Keratinocyte (primary cell): ENCODE measurements at regions not wholly inside any gene's neighbourhood (a gene's known extent, or its start where the extent isn't known, plus 50 kb on each side); places are given as distances from the start of the nearest gene placed in this dataset.
"Not testable (repeated sequence)": the region's sequence is repeated elsewhere in the genome, so short reads cannot be mapped to it uniquely, and the experiment has no call there.

ENCODE experiments used
- DNase-seq: peaks from one replicate; pipeline ENCODE4 v3.0.0-alpha.2; 2011; ENCODE audit warnings: low read depth, missing footprints, low spot score
- FAIRE-seq: peaks from 2 replicates; lab custom pipeline; 2011; peaks lifted over from hg19 to GRCh38; lab: Jason Lieb, UNC
- H2AFZ ChIP-seq: 2 replicates; pipeline ENCODE4 v1.6.0; 2012; ENCODE audit warnings: low read length, control low read depth, inconsistent platforms; ENCODE audit not compliant: control insufficient read depth
- H3K27ac ChIP-seq: 2 replicates; pipeline ENCODE4 v1.5.1; 2011; ENCODE audit warnings: low read length; ENCODE audit not compliant: control insufficient read depth, insufficient read depth
- H3K27me3 ChIP-seq: 3 replicates; pipeline ENCODE4 v1.6.0; 2011; ENCODE audit warnings: low read length; ENCODE audit not compliant: control insufficient read depth, insufficient read depth; ENCODE audit errors: extremely low read depth
- H3K36me3 ChIP-seq, 2 experiments: 2 replicates in 1 of 2; 3 replicates in 1 of 2; pipeline ENCODE4 v1.5.1; 2011; ENCODE audit warnings: low read length in 2 of 2, mild to moderate bottlenecking in 1 of 2; ENCODE audit not compliant: control insufficient read depth in 2 of 2, insufficient read depth in 2 of 2; ENCODE audit errors: extremely low read depth in 1 of 2
- H3K4me1 ChIP-seq: 3 replicates; pipeline ENCODE4 v1.5.1; 2011; ENCODE audit warnings: low read length; ENCODE audit not compliant: control insufficient read depth, insufficient read depth; ENCODE audit errors: extremely low read depth
- H3K4me2 ChIP-seq: 3 replicates; pipeline ENCODE4 v1.6.0; 2011; ENCODE audit warnings: low read depth, low read length; ENCODE audit not compliant: control insufficient read depth, insufficient read depth; ENCODE audit errors: extremely low read depth
- H3K4me3 ChIP-seq, 3 experiments: fragments of 200-600 bp in 1 of 3; sonication (generic) in 1 of 3; 2 replicates in 2 of 3; 3 replicates in 1 of 3; pipeline ENCODE4 v1.5.1; 2011 to 2016; ENCODE audit warnings: low read length in 3 of 3, mild to moderate bottlenecking in 3 of 3, control low read depth in 2 of 3, inconsistent platforms in 1 of 3, low read depth in 1 of 3, mixed read lengths in 1 of 3, mixed run types in 1 of 3, moderate library complexity in 1 of 3; ENCODE audit not compliant: control insufficient read depth in 2 of 3, insufficient read depth in 2 of 3; ENCODE audit errors: extremely low read depth in 1 of 3
- H3K79me2 ChIP-seq: 2 replicates; pipeline ENCODE4 v1.6.0; 2012; ENCODE audit warnings: low read length; ENCODE audit not compliant: control insufficient read depth, insufficient read depth
- H3K9ac ChIP-seq: 3 replicates; pipeline ENCODE4 v1.6.0; 2011; ENCODE audit warnings: low read length; ENCODE audit not compliant: control insufficient read depth, insufficient read depth; ENCODE audit errors: extremely low read depth
- H3K9me1 ChIP-seq: 3 replicates; pipeline ENCODE4 v1.6.0; 2011; ENCODE audit warnings: low read length; ENCODE audit not compliant: control insufficient read depth, insufficient read depth; ENCODE audit errors: extremely low read depth
- H3K9me3 ChIP-seq: 2 replicates; pipeline ENCODE4 v1.5.1; 2012; ENCODE audit warnings: low read depth, low read length; ENCODE audit not compliant: control insufficient read depth
- H4K20me1 ChIP-seq: 3 replicates; pipeline ENCODE4 v1.6.0; 2011; ENCODE audit warnings: low read length; ENCODE audit not compliant: control insufficient read depth, insufficient read depth; ENCODE audit errors: extremely low read depth
- dilution Hi-C: fragments of 300-500 bp; cut with MboI; formaldehyde crosslinking; loops from one replicate; pipeline ENCODE4 v1.7.0; 2020; ENCODE audit warnings: low sequenced_read_pairs; ENCODE audit not compliant: extremely low pct_ligation_motif_present

- H3K36me3 ChIP-seq, H4K20me1 ChIP-seq, dilution Hi-C loops, H2AFZ ChIP-seq, H3K79me2 ChIP-seq, H3K4me1 ChIP-seq, DNase-seq, H3K9me3 ChIP-seq, H3K27ac ChIP-seq, H3K4me3 ChIP-seq, H3K9ac ChIP-seq, H3K9me1 ChIP-seq, H3K27me3 ChIP-seq, H3K4me2 ChIP-seq: not testable (repeated sequence)
- FAIRE-seq, result peak; percentile 20
These were observed 170.3 kb upstream of the FAM174A start for GRCh38 chr5:100364757-100365478.

GRCh38 chr5:100364343-100364742 lies 170.8 kb upstream of the FAM174A start:
- H4K20me1 ChIP-seq, H2AFZ ChIP-seq, dilution Hi-C loops, H3K9ac ChIP-seq, H3K4me1 ChIP-seq, H3K27ac ChIP-seq, H3K36me3 ChIP-seq, H3K4me2 ChIP-seq, H3K27me3 ChIP-seq, H3K9me1 ChIP-seq, H3K4me3 ChIP-seq, DNase-seq, H3K79me2 ChIP-seq, H3K9me3 ChIP-seq: not testable (repeated sequence)
- peak; percentile 81 for FAIRE-seq

DNA sequence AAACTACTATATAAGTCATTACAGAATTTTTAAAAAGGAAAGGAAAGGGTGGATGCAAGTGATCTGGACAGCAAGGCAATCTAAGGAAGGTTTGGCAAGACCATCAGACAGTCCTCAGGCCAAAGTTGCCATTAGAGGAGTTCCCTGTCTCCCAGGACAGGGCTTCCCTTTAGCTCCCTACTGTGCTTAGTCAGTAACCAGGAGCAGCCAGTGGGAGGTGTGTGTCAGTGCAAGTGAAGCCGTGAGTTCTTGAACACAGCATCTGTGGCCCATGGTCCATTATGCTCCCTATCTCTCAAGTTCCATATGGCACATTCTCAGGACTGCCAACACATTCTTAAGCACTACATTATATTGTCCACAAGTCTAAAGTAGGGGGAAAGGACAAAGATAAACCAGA lies 175.2 kb upstream of the FAM174A start:
- dilution Hi-C loops, H3K27ac ChIP-seq, H3K4me1 ChIP-seq, H3K9ac ChIP-seq, H4K20me1 ChIP-seq, DNase-seq, H3K27me3 ChIP-seq, H3K9me1 ChIP-seq, H3K4me2 ChIP-seq, FAIRE-seq, H3K9me3 ChIP-seq, H3K79me2 ChIP-seq, H2AFZ ChIP-seq, H3K36me3 ChIP-seq, H3K4me3 ChIP-seq: not testable (repeated sequence)

GRCh38 chr5:100346269-100346668 lies 188.9 kb upstream of the FAM174A start:
- DNase-seq, H3K27ac ChIP-seq, H2AFZ ChIP-seq, H3K9me1 ChIP-seq, H3K36me3 ChIP-seq, H3K27me3 ChIP-seq, dilution Hi-C loops, H3K9me3 ChIP-seq, H3K79me2 ChIP-seq, H4K20me1 ChIP-seq, H3K4me3 ChIP-seq, FAIRE-seq, H3K9ac ChIP-seq, H3K4me1 ChIP-seq, H3K4me2 ChIP-seq: not testable (repeated sequence)

- FAIRE-seq, H3K4me2 ChIP-seq, H3K27ac ChIP-seq, H3K36me3 ChIP-seq, H2AFZ ChIP-seq, H3K9me3 ChIP-seq, H4K20me1 ChIP-seq, H3K4me3 ChIP-seq, H3K79me2 ChIP-seq, DNase-seq, H3K9me1 ChIP-seq, H3K4me1 ChIP-seq, dilution Hi-C loops, H3K27me3 ChIP-seq, H3K9ac ChIP-seq: not testable (repeated sequence)
These were observed 193.7 kb upstream of the FAM174A start for GRCh38 chr5:100341485-100341884.
